ENCODE measurements at regions not wholly inside any gene's neighbourhood (a gene's known extent, or its start where the extent isn't known, plus 50 kb on each side); places are given as distances from the start of the nearest gene placed in this dataset.

DNA sequence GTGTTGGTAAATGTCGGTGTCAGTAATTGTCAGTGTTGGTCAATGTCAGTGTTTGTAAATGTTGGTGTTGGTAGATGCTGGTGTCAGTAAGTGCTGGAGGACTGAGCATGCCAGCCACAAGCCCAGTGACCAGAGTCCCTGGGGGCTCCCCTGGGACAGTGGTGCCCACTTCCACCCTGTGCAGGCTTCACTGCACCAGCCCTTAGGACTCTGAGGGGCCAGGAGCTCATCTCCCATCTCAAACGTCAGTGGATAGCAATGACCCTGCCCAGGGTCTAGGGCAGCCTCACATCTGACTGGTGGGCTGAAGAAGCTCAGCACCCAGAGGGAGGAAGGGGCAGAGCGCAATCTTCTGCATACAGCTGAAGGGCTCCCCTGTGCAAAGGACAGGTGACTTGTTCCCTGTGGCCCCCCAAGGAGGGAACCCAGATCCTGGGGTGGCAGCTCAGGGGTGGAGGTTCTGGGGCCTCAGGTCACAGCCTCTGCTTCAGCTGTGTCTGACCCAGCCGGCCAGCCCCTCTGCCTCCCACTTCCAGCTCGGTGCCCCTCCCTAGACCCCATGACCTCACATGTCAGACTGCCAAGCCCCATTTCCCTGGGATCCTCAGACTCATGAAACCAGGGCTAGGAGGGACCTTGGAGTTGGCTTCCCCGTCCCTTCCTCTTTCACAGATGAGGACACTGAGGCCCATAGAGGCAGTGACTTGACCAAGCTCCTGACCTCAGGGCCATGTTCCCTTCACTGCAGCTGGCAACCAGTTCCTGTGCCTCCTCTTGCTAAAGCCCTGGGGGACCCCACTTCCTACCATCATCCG is 138.4 kb downstream of the CRYBB2 start:
- no peak overlapping the region for H3K27ac Mint-ChIP-seq
- H3K27me3 Mint-ChIP-seq = no peaks in the 10 kb centered on the region
- TF ChIP-seq, protein P1, sequence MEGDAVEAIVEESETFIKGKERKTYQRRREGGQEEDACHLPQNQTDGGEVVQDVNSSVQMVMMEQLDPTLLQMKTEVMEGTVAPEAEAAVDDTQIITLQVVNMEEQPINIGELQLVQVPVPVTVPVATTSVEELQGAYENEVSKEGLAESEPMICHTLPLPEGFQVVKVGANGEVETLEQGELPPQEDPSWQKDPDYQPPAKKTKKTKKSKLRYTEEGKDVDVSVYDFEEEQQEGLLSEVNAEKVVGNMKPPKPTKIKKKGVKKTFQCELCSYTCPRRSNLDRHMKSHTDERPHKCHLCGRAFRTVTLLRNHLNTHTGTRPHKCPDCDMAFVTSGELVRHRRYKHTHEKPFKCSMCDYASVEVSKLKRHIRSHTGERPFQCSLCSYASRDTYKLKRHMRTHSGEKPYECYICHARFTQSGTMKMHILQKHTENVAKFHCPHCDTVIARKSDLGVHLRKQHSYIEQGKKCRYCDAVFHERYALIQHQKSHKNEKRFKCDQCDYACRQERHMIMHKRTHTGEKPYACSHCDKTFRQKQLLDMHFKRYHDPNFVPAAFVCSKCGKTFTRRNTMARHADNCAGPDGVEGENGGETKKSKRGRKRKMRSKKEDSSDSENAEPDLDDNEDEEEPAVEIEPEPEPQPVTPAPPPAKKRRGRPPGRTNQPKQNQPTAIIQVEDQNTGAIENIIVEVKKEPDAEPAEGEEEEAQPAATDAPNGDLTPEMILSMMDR (conservative IDR thresholded peaks at IDR 0.05) = no peak
- peaks cover 4% of the 10 kb centered on the region for H3K36me3 Mint-ChIP-seq
- H3K4me3 Mint-ChIP-seq = no peak overlapping the region
- H3K9me3 Mint-ChIP-seq = no peaks in the 10 kb centered on the region
- H3K4me1 Mint-ChIP-seq (ENCODE audit: unreplicated experiment) = no peaks in the 10 kb centered on the region
- no peak for DNase-seq (ENCODE audit: extremely low spot score, unreplicated experiment)

- Mint-ChIP-seq H3K4me3 (no peak overlapping the region), H3K9me3 (no peaks in the 10 kb centered on the region), H3K4me1 (ENCODE audit: unreplicated experiment) (no peaks in the 10 kb centered on the region), H3K27ac (no peak overlapping the region), H3K27me3 (no peaks in the 10 kb centered on the region), H3K36me3 (peaks cover 4% of the 10 kb centered on the region)
- no peak for DNase-seq (ENCODE audit: extremely low spot score, unreplicated experiment)
- TF ChIP-seq, protein P1 (conservative IDR thresholded peaks at IDR 0.05) = no peak
Observed at GRCh38 chr22:25358421-25359170, 139.2 kb downstream of the CRYBB2 start.

DNA sequence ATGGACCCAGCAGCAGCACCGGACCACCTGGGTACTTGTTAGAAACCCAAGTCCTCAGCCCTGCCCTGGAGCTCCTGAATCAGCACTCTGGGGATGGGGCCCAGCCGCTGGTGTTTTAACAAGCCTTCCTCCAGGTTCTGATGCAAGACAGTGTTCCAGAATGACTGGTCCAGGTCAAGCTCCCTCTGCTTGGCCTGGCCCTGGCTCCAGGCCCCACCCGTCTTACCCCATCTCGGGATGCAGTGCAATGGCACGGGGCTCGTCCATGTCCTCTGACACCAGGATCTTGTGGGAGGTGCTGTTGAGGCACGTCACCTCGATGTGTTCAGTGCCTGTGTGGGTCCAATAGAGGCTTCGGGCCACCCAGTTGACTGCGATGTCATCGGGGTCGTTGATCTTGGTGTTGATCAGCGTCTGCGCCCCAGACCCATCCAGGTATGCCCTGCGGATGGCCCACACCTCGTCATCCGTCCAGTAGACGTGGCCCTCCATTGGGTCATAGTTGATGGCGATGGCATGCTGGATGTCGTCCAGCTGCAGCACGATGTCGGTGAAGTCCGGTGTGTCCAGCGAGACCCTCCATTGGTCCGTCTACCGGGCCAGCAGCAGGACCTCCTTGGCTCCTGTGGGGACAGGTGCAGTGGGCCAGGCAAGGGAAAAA is 140.3 kb downstream of the CRYBB2 start:
- H3K27me3 Mint-ChIP-seq = no peaks in the 10 kb centered on the region

GRCh38 chr22:25360411-25360810 is 141.0 kb downstream of the CRYBB2 start:
- Mint-ChIP-seq H3K36me3 (peaks cover 4% of the 10 kb centered on the region), H3K4me3 (no peak overlapping the region), H3K9me3 (no peaks in the 10 kb centered on the region), H3K4me1 (ENCODE audit: unreplicated experiment) (no peaks in the 10 kb centered on the region), H3K27ac (no peak overlapping the region), H3K27me3 (no peaks in the 10 kb centered on the region)
- TF ChIP-seq, protein P1 (conservative IDR thresholded peaks at IDR 0.05) = no peak
- DNase-seq (ENCODE audit: extremely low spot score, unreplicated experiment) = no peak

More for the DNA sequence above, 140.3 kb downstream of the CRYBB2 start:
- Mint-ChIP-seq H3K9me3 (no peaks in the 10 kb centered on the region), H3K36me3 (peaks cover 4% of the 10 kb centered on the region), H3K4me3 (no peak overlapping the region), H3K4me1 (ENCODE audit: unreplicated experiment) (no peaks in the 10 kb centered on the region), H3K27ac (no peak overlapping the region)
- DNase-seq (ENCODE audit: extremely low spot score, unreplicated experiment) = no peak
- TF ChIP-seq, protein P1 (conservative IDR thresholded peaks at IDR 0.05) = no peak

GRCh38 chr22:25360891-25361645 is 141.6 kb downstream of the CRYBB2 start:
- H3K36me3 Mint-ChIP-seq = peaks cover 4% of the 10 kb centered on the region
- no peaks in the 10 kb centered on the region for H3K9me3 Mint-ChIP-seq
- DNase-seq (ENCODE audit: extremely low spot score, unreplicated experiment) = no peak
- no peaks in the 10 kb centered on the region for H3K4me1 Mint-ChIP-seq (ENCODE audit: unreplicated experiment)
- TF ChIP-seq, protein P1 (conservative IDR thresholded peaks at IDR 0.05) = no peak
- H3K27me3 Mint-ChIP-seq = no peaks in the 10 kb centered on the region
- H3K4me3 Mint-ChIP-seq = no peak overlapping the region
- no peak overlapping the region for H3K27ac Mint-ChIP-seq
